OCI-LY3 (cell line): ENCODE measurements at regions not wholly inside any gene's neighbourhood (a gene's known extent, or its start where the extent isn't known, plus 50 kb on each side); places are given as distances from the start of the nearest gene placed in this dataset.

Source experiments
- H2AFZ ChIP-seq: fragments of 200-600, 300-600 bp; shearing (Covaris generic); 2 replicates; pipeline ENCODE4 v1.6.0; 2014; ENCODE audit warnings: antibody characterized with exemption, low read depth, low read length
- H3K27ac ChIP-seq: fragments of 200-600, 300-600 bp; sonication (generic); 2 replicates; pipeline ENCODE4 v1.5.1; 2014; ENCODE audit warnings: mild to moderate bottlenecking, low read length, moderate library complexity, mixed read lengths
- H3K27me3 ChIP-seq: fragments of 200-600, 300-600 bp; sonication (generic); 2 replicates; pipeline ENCODE4 v1.6.1; 2014; ENCODE audit warnings: low read depth, low read length, mixed read lengths
- H3K36me3 ChIP-seq: fragments of 200-600, 300-600 bp; sonication (generic); replicated peaks from 2 replicates; pipeline ENCODE3; 2014; ENCODE audit warnings: low read depth, low read length, mixed read lengths
- H3K4me1 ChIP-seq: fragments of 300-600, 200-600 bp; sonication (generic); 2 replicates; pipeline ENCODE4 v1.6.1; 2014; ENCODE audit warnings: low read length, mixed read lengths
- H3K4me2 ChIP-seq: fragments of 200-600, 300-600 bp; sonication (generic); 2 replicates; pipeline ENCODE4 v1.6.1; 2014; ENCODE audit warnings: low read length, mixed read lengths
- H3K4me3 ChIP-seq: fragments of 300-600, 200-600 bp; sonication (generic); 2 replicates; pipeline ENCODE4 v1.5.1; 2014; ENCODE audit warnings: antibody characterized with exemption, mild to moderate bottlenecking, low read length, moderate library complexity
- H3K79me2 ChIP-seq: fragments of 300-600, 200-600 bp; shearing (Covaris generic); 2 replicates; pipeline ENCODE4 v1.6.1; 2014; ENCODE audit warnings: mild to moderate bottlenecking, low read length, mixed read lengths
- H3K9ac ChIP-seq: fragments of 300-600, 200-600 bp; shearing (Covaris generic); 2 replicates; pipeline ENCODE4 v1.6.0; 2014; ENCODE audit warnings: mild to moderate bottlenecking, low read length, moderate library complexity
- H3K9me3 ChIP-seq: fragments of 200-600, 300-600 bp; shearing (Covaris generic); 2 replicates; pipeline ENCODE4 v1.6.1; 2014; ENCODE audit warnings: low read length, mixed read lengths; ENCODE audit not compliant: insufficient read depth
- H4K20me1 ChIP-seq: fragments of 200-600, 300-600 bp; sonication (generic); 2 replicates; pipeline ENCODE4 v1.6.1; 2016; ENCODE audit warnings: low read length, mixed read lengths; ENCODE audit not compliant: insufficient read depth
- CTCF ChIP-seq: fragments of 200-600, 300-600 bp; sonication (generic); IDR thresholded peaks from 2 replicates; pipeline ENCODE4 v1.5.1; 2014; ENCODE audit warnings: antibody characterized with exemption, low read length, low read depth
- EZH2phosphoT487 ChIP-seq: fragments of 200-600 bp; shearing (Covaris generic); IDR thresholded peaks from 2 replicates; pipeline ENCODE4 v1.6.1; 2018; ENCODE audit warnings: antibody characterized with exemption, mixed run types, low read depth

GRCh38 chr16:49058382-49058781, 223.3 kb downstream of the CBLN1 start:
- TF ChIP-seq EZH2phosphoT487 = no peak
- no peak for TF ChIP-seq CTCF
- H3K4me1 ChIP-seq = no peaks in the 10 kb centered on the region
- no peaks in the 10 kb centered on the region for H3K36me3 ChIP-seq
- H2AFZ ChIP-seq = no peak overlapping the region
- H3K9me3 ChIP-seq = no peaks in the 10 kb centered on the region
- no peak overlapping the region for H3K4me2 ChIP-seq
- H3K4me3 ChIP-seq = no peak overlapping the region
- H3K79me2 ChIP-seq = no peaks in the 10 kb centered on the region
- H3K27me3 ChIP-seq = no peaks in the 10 kb centered on the region
- no peaks in the 10 kb centered on the region for H4K20me1 ChIP-seq
- no peak overlapping the region for H3K27ac ChIP-seq
- no peak overlapping the region for H3K9ac ChIP-seq

GRCh38 chr16:49057936-49058335, 223.7 kb downstream of the CBLN1 start:
- Histone ChIP-seq H4K20me1 (no peaks in the 10 kb centered on the region), H3K4me3 (no peak overlapping the region), H2AFZ (no peak overlapping the region), H3K27ac (no peak overlapping the region), H3K9me3 (no peaks in the 10 kb centered on the region), H3K9ac (no peak overlapping the region), H3K36me3 (no peaks in the 10 kb centered on the region), H3K27me3 (no peaks in the 10 kb centered on the region), H3K4me2 (no peak overlapping the region), H3K4me1 (no peaks in the 10 kb centered on the region), H3K79me2 (no peaks in the 10 kb centered on the region)
- no peak for TF ChIP-seq EZH2phosphoT487
- no peak for TF ChIP-seq CTCF

GRCh38 chr16:49057391-49057790, 224.2 kb downstream of the CBLN1 start:
- Histone ChIP-seq H3K36me3 (no peaks in the 10 kb centered on the region), H4K20me1 (no peaks in the 10 kb centered on the region), H3K4me3 (no peak overlapping the region), H3K79me2 (no peaks in the 10 kb centered on the region), H3K27ac (no peak overlapping the region), H3K27me3 (no peaks in the 10 kb centered on the region), H3K9ac (no peak overlapping the region), H2AFZ (no peak overlapping the region), H3K4me2 (no peak overlapping the region), H3K4me1 (no peaks in the 10 kb centered on the region), H3K9me3 (no peaks in the 10 kb centered on the region)
- TF ChIP-seq EZH2phosphoT487 (no peak), CTCF (no peak)

- Histone ChIP-seq H3K4me3 (no peak overlapping the region), H3K36me3 (no peaks in the 10 kb centered on the region), H3K79me2 (no peaks in the 10 kb centered on the region), H4K20me1 (no peaks in the 10 kb centered on the region), H3K27me3 (no peaks in the 10 kb centered on the region), H3K4me2 (no peak overlapping the region), H2AFZ (no peak overlapping the region), H3K27ac (no peak overlapping the region), H3K9me3 (no peaks in the 10 kb centered on the region), H3K9ac (no peak overlapping the region), H3K4me1 (no peaks in the 10 kb centered on the region)
- no peak for TF ChIP-seq CTCF
- no peak for TF ChIP-seq EZH2phosphoT487
Observed at GRCh38 chr16:49056546-49056945, 225.1 kb downstream of the CBLN1 start.
